ENCODE measurements at regions not wholly inside any gene's neighbourhood (a gene's known extent, or its start where the extent isn't known, plus 50 kb on each side); places are given as distances from the start of the nearest gene placed in this dataset.

DNA sequence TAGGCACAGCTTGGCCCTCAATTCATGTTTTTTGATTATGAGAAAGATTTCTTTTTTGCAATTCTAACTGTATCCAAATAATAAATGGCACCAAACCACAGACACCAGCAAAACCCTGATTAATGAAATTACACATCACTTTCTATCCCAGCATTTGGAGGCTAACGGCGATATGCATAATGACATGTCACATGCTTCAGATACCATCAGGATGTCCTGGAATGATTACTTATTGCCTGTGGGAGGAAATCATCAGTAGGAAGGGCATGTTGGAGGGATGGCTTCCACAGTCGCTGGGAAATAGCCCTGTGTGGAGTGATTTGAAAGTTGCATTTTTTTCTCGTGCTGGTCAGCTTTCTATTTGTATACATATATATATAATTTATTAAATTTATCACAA lies 121.7 kb downstream of the CMPK2 start:
- TF ChIP-seq POLR2A (IDR thresholded peaks at IDR 0.05) = no peak
- TF ChIP-seq, protein P1, sequence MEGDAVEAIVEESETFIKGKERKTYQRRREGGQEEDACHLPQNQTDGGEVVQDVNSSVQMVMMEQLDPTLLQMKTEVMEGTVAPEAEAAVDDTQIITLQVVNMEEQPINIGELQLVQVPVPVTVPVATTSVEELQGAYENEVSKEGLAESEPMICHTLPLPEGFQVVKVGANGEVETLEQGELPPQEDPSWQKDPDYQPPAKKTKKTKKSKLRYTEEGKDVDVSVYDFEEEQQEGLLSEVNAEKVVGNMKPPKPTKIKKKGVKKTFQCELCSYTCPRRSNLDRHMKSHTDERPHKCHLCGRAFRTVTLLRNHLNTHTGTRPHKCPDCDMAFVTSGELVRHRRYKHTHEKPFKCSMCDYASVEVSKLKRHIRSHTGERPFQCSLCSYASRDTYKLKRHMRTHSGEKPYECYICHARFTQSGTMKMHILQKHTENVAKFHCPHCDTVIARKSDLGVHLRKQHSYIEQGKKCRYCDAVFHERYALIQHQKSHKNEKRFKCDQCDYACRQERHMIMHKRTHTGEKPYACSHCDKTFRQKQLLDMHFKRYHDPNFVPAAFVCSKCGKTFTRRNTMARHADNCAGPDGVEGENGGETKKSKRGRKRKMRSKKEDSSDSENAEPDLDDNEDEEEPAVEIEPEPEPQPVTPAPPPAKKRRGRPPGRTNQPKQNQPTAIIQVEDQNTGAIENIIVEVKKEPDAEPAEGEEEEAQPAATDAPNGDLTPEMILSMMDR (IDR thresholded peaks at IDR 0.05 in 4 of 5, conservative IDR thresholded peaks at IDR 0.05 in 1 of 5) = no peak

Data from gastrocnemius medialis (tissue), 4 donors.